ENCODE measurements at regions not wholly inside any gene's neighbourhood (a gene's known extent, or its start where the extent isn't known, plus 50 kb on each side); places are given as distances from the start of the nearest gene placed in this dataset.

- no peak for TF ChIP-seq CTCF (IDR thresholded peaks at IDR 0.05)
- TF ChIP-seq POLR2A (IDR thresholded peaks at IDR 0.05) = no peak
Measured at GRCh38 chrX:18045436-18045835, 175.2 kb downstream of the BEND2 start.
